ENCODE measurements at regions not wholly inside any gene's neighbourhood (a gene's known extent, or its start where the extent isn't known, plus 50 kb on each side); places are given as distances from the start of the nearest gene placed in this dataset.

GRCh38 chr20:40572251-40572650 lies 116.8 kb downstream of the MAFB start:
- H2AFZ ChIP-seq (ENCODE audit: low read depth, low read length), result no peak overlapping the region
- no peaks in the 10 kb centered on the region for H3K36me3 ChIP-seq (ENCODE audit: control insufficient read depth in 2 of 2, extremely low read depth in 1 of 2, insufficient read depth in 2 of 2, low read length in 2 of 2)
- intact Hi-C loops (cut with micrococcal nuclease) (no loop called here), dilution Hi-C loops (cut with MboI; ENCODE audit: extremely low pct_ligation_motif_present, low sequenced_read_pairs) (loop anchor here (10.0 kb wide), 1 partner anchor 167 kb away; no protein-coding TSS in a partner anchor)
- no peaks in the 10 kb centered on the region for H3K9me3 ChIP-seq (replicated peaks; ENCODE audit: control insufficient read depth, insufficient read depth, low read length)
- DNase-seq (ENCODE audit: low read depth, low spot score) (no peak), FAIRE-seq (no peak)
- H3K4me3 ChIP-seq (replicated peaks in 1 of 3; ENCODE audit: insufficient read depth in 1 of 3, low read depth in 1 of 3, low read length in 3 of 3), result no peak overlapping the region
- no peaks in the 10 kb centered on the region for H4K20me1 ChIP-seq (replicated peaks; ENCODE audit: control insufficient read depth, extremely low read depth, insufficient read depth, low read length)
- no TSS peak for BruUV-seq (replicated peaks)
- TF ChIP-seq, protein P1, sequence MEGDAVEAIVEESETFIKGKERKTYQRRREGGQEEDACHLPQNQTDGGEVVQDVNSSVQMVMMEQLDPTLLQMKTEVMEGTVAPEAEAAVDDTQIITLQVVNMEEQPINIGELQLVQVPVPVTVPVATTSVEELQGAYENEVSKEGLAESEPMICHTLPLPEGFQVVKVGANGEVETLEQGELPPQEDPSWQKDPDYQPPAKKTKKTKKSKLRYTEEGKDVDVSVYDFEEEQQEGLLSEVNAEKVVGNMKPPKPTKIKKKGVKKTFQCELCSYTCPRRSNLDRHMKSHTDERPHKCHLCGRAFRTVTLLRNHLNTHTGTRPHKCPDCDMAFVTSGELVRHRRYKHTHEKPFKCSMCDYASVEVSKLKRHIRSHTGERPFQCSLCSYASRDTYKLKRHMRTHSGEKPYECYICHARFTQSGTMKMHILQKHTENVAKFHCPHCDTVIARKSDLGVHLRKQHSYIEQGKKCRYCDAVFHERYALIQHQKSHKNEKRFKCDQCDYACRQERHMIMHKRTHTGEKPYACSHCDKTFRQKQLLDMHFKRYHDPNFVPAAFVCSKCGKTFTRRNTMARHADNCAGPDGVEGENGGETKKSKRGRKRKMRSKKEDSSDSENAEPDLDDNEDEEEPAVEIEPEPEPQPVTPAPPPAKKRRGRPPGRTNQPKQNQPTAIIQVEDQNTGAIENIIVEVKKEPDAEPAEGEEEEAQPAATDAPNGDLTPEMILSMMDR (IDR thresholded peaks at IDR 0.05; ENCODE audit: extremely low read depth in 1 of 2, insufficient read depth in 1 of 2, low read depth in 1 of 2, low read length in 2 of 2), result no peak
- no peak for TF ChIP-seq JUN (IDR thresholded peaks at IDR 0.05; ENCODE audit: borderline replicate concordance, insufficient read depth, insufficient read length, low read depth)
- TF ChIP-seq MYC (IDR thresholded peaks at IDR 0.05; ENCODE audit: low read depth, low read length), result no peak
- TF ChIP-seq MAX (IDR thresholded peaks at IDR 0.05; ENCODE audit: insufficient read depth, insufficient read length), result no peak
- TF ChIP-seq FOS (IDR thresholded peaks at IDR 0.05; ENCODE audit: borderline replicate concordance, insufficient read depth, low read length), result no peak
- no peak for TF ChIP-seq POLR2A (IDR thresholded peaks at IDR 0.05; ENCODE audit: low read depth, low read length)
- no peak for TF ChIP-seq GATA2 (IDR thresholded peaks at IDR 0.05; ENCODE audit: insufficient read depth, insufficient read length, low read depth, low read length)
- TF ChIP-seq EZH2 (IDR thresholded peaks at IDR 0.05; ENCODE audit: borderline replicate concordance, low read depth, low read length, severe bottlenecking), result no peak
- TF ChIP-seq POLR2AphosphoS5 (IDR thresholded peaks at IDR 0.05; ENCODE audit: insufficient read depth, low read depth, low read length), result no peak
- no peak overlapping the region for H3K27ac ChIP-seq (ENCODE audit: insufficient read depth, low read depth, low read length)
- no peaks in the 10 kb centered on the region for H3K9me1 ChIP-seq (replicated peaks; ENCODE audit: control insufficient read depth, extremely low read depth, insufficient read depth, low read length)
- CTCF ChIA-PET, result no interaction called here
- H3K79me2 ChIP-seq (ENCODE audit: control insufficient read depth, insufficient read depth, low read length), result no peaks in the 10 kb centered on the region
- no peak overlapping the region for H3K4me2 ChIP-seq (ENCODE audit: insufficient read depth, low read length)
- no peaks in the 10 kb centered on the region for H3K27me3 ChIP-seq (ENCODE audit: control insufficient read depth in 2 of 2, insufficient read depth in 2 of 2, low read length in 2 of 2)
- no peaks in the 10 kb centered on the region for H3K4me1 ChIP-seq (ENCODE audit: control insufficient read depth, extremely low read depth, insufficient read depth, low read length)
- POLR2A ChIA-PET, result no interaction called here
- no peak overlapping the region for H3K9ac ChIP-seq (replicated peaks; ENCODE audit: extremely low read depth, insufficient read depth, low read length)
